Right cardiac atrium (tissue), 5 donors: ENCODE measurements at regions not wholly inside any gene's neighbourhood (a gene's known extent, or its start where the extent isn't known, plus 50 kb on each side); places are given as distances from the start of the nearest gene placed in this dataset.
"Not testable (repeated sequence)": the region's sequence is repeated elsewhere in the genome, so short reads cannot be mapped to it uniquely, and the experiment has no call there.

ENCODE experiments used
- ATAC-seq, 2 donors: fragments of 200-7000 bp; cut with Tn5 transposase; one replicate each; pipeline versions ENCODE4 v1.8.0 to v1.9.1; 2020; ENCODE audit warnings: moderate library complexity in 2 of 2, mild to moderate bottlenecking in 1 of 2
- DNase-seq, 3 donors: peaks; one replicate each; pipeline ENCODE4 v3.0.0-alpha.2; 2020
- H3K27ac ChIP-seq: one replicate; pipeline ENCODE4 v1.5.1; 2013; ENCODE audit warnings: mild to moderate bottlenecking, low read length, control low read depth, moderate library complexity
- H3K27me3 ChIP-seq: one replicate; pipeline ENCODE4 v1.6.1; 2013; ENCODE audit not compliant: control insufficient read depth, insufficient read depth
- H3K4me1 ChIP-seq: one replicate; pipeline ENCODE4 v1.6.1; 2013; ENCODE audit warnings: low read length; ENCODE audit not compliant: control insufficient read depth, insufficient read depth
- H3K4me3 ChIP-seq: one replicate; pipeline ENCODE4 v1.5.1; 2013; ENCODE audit warnings: low read length, control low read depth
- H3K9me3 ChIP-seq: one replicate; pipeline ENCODE4 v1.6.1; 2013; ENCODE audit warnings: low read length; ENCODE audit not compliant: control insufficient read depth
- WGBS: extraction: QIAGEN DNeasy Blood & Tissue Kit; methylation state at CpG from one replicate; pipeline ENCODE4 v1.1.7; 2013; 5-methylcytosine and 5-hydroxymethylcytosine counted together
- intact Hi-C, 4 donors: fragments of 100-400 bp; cut with DNase I; formaldehyde crosslinking; loops; one replicate each; pipeline versions ENCODE4 v1.11.0 to v1.14.0; 2022 to 2023
- donor health status: healthy with polysubstance abuse.
- donor health status: DM: no; HTN: yes; CAD: no.
- donor health status: DM: no; HTN: no; CAD: no.
- donor health status: DM: no; HTN: yes; CAD: no; lungs with severe emphysema.
- donor health status: DM: yes; HTN: yes; CAD: no.

GRCh38 chr5:117748336-117748735 is 1173.7 kb upstream of the SEMA6A start:
- Histone ChIP-seq H3K4me1 (no peaks in the 10 kb centered on the region), H3K4me3 (no peak overlapping the region), H3K9me3 (no peaks in the 10 kb centered on the region), H3K27me3 (no peaks in the 10 kb centered on the region), H3K27ac (no peak overlapping the region)
- ATAC-seq (no peak), DNase-seq (no peak)
- WGBS, result 84% methylated on average over 5 of the region's 5 CpGs
- intact Hi-C loops, result no loop called here

GRCh38 chr5:117743337-117743736 is 1168.7 kb upstream of the SEMA6A start:
- no peaks in the 10 kb centered on the region for H3K9me3 ChIP-seq
- H3K27ac ChIP-seq, result no peak overlapping the region
- no peak overlapping the region for H3K4me3 ChIP-seq
- intact Hi-C loops, result no loop called here
- 89% methylated on average over 5 of the region's 5 CpGs for WGBS
- H3K27me3 ChIP-seq, result no peaks in the 10 kb centered on the region
- peaks cover 2% of the 10 kb centered on the region for H3K4me1 ChIP-seq
- ATAC-seq, result no peak
- DNase-seq, result no peak

GRCh38 chr5:117741655-117742206 is 1167.1 kb upstream of the SEMA6A start:
- WGBS, result 35% methylated on average over 1 of the region's 1 CpG
- H3K27ac ChIP-seq, result no peak overlapping the region
- no peak overlapping the region for H3K4me3 ChIP-seq
- H3K4me1 ChIP-seq, result peaks cover 2% of the 10 kb centered on the region
- peak in 1 of 2 donors; percentile 61 for ATAC-seq
- no peaks in the 10 kb centered on the region for H3K9me3 ChIP-seq
- no peak for DNase-seq
- no peaks in the 10 kb centered on the region for H3K27me3 ChIP-seq
- intact Hi-C loops, result no loop called here

GRCh38 chr5:117740268-117740667 is 1165.6 kb upstream of the SEMA6A start:
- intact Hi-C loops, result no loop called here
- H3K9me3 ChIP-seq, result no peaks in the 10 kb centered on the region
- no peak overlapping the region for H3K4me3 ChIP-seq
- H3K27ac ChIP-seq, result no peak overlapping the region
- ATAC-seq (peak in 1 of 2 donors; percentile 59), DNase-seq (no peak)
- peaks cover 2% of the 10 kb centered on the region for H3K4me1 ChIP-seq
- H3K27me3 ChIP-seq, result no peaks in the 10 kb centered on the region

DNA sequence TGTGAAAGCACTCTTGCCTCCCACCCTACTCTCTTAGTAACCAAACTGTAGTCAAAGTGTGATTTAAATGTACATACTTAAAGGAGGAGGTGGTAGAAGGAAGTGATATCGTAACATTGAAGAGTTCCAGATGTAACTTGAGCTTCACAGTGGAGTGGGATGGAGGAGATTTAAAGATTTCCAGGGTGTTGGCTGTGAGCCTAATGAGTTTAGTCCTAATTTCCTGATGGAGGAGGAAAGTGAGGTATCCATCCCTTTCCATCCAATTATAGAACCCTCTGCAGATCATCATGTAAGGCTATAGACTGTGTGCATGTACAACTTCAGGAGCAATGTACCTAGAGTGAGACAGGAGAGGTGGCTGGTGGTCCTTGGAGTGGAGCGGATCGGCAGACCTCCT is 1163.9 kb upstream of the SEMA6A start:
- ATAC-seq, result no peak
- whole genome bisulfite sequencing, result 64% methylated on average over 3 of the region's 3 CpGs
- H3K9me3 ChIP-seq, result no peaks in the 10 kb centered on the region
- no peak overlapping the region for H3K4me3 ChIP-seq
- H3K27ac ChIP-seq, result no peak overlapping the region
- DNase-seq, result no peak
- H3K27me3 ChIP-seq, result no peaks in the 10 kb centered on the region
- H3K4me1 ChIP-seq, result peaks cover 2% of the 10 kb centered on the region
- intact Hi-C loops, result no loop called here

GRCh38 chr5:117736698-117737097 is 1162.1 kb upstream of the SEMA6A start:
- H3K27ac ChIP-seq, result no peak overlapping the region
- H3K9me3 ChIP-seq, result no peaks in the 10 kb centered on the region
- H3K4me3 ChIP-seq, result no peak overlapping the region
- 80% methylated on average over 2 of the region's 2 CpGs for whole genome bisulfite sequencing
- intact Hi-C loops, result no loop called here
- H3K4me1 ChIP-seq, result no peaks in the 10 kb centered on the region
- DNase-seq (no peak), ATAC-seq (no peak)
- no peaks in the 10 kb centered on the region for H3K27me3 ChIP-seq

GRCh38 chr5:117734056-117734455 is 1159.4 kb upstream of the SEMA6A start:
- ATAC-seq (no peak), DNase-seq (no peak)
- H3K4me1 ChIP-seq, result no peaks in the 10 kb centered on the region
- intact Hi-C loops, result no loop called here
- no peak overlapping the region for H3K4me3 ChIP-seq
- WGBS, result 76% methylated on average over 4 of the region's 4 CpGs
- no peak overlapping the region for H3K27ac ChIP-seq
- H3K27me3 ChIP-seq, result no peaks in the 10 kb centered on the region
- H3K9me3 ChIP-seq, result no peaks in the 10 kb centered on the region

DNA sequence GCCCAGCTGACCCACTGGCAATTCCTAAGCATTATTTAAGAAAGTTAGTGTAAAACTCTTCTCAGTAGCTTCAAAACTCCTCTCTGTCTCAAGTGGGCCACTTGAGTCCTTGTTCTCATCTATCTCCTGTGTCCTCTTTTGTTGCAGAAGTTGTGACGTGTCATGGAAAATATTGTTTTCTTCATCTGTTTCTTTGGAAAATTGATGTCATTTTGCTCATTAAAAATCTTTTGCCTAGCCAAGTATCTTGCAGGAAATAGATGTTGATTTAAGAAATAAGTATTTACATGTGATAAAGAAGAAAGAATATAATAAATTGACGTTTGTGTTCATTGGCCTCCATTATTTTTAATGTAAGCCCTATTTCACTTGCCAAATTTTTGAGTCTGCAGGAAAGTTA is 1158.4 kb upstream of the SEMA6A start:
- no peak for ATAC-seq
- no peak for DNase-seq
- H3K27me3 ChIP-seq, result no peaks in the 10 kb centered on the region
- WGBS, result 50% methylated on average over 2 of the region's 2 CpGs
- H3K4me3 ChIP-seq, result no peak overlapping the region
- H3K27ac ChIP-seq, result no peak overlapping the region
- H3K9me3 ChIP-seq, result no peaks in the 10 kb centered on the region
- intact Hi-C loops, result no loop called here
- no peaks in the 10 kb centered on the region for H3K4me1 ChIP-seq

GRCh38 chr5:117732264-117732663 is 1157.6 kb upstream of the SEMA6A start:
- intact Hi-C loops, result no loop called here
- H3K4me3 ChIP-seq, result no peak overlapping the region
- WGBS, result 88% methylated on average over 3 of the region's 3 CpGs
- no peak for DNase-seq
- no peaks in the 10 kb centered on the region for H3K4me1 ChIP-seq
- no peak overlapping the region for H3K27ac ChIP-seq
- no peaks in the 10 kb centered on the region for H3K27me3 ChIP-seq
- no peak for ATAC-seq
- no peaks in the 10 kb centered on the region for H3K9me3 ChIP-seq

GRCh38 chr5:117731446-117731845 is 1156.8 kb upstream of the SEMA6A start:
- no peaks in the 10 kb centered on the region for H3K27me3 ChIP-seq
- ATAC-seq (peak; percentile 45 to 88), DNase-seq (no peak)
- 33% methylated on average over 2 of the region's 2 CpGs for WGBS
- intact Hi-C loops, result no loop called here
- no peaks in the 10 kb centered on the region for H3K9me3 ChIP-seq
- no peak overlapping the region for H3K4me3 ChIP-seq
- H3K27ac ChIP-seq, result no peak overlapping the region
- H3K4me1 ChIP-seq, result no peaks in the 10 kb centered on the region

- ATAC-seq, H3K27me3 ChIP-seq, intact Hi-C loops, H3K4me3 ChIP-seq, H3K4me1 ChIP-seq, H3K9me3 ChIP-seq, DNase-seq, H3K27ac ChIP-seq: not testable (repeated sequence)
- 77% methylated on average over 4 of the region's 4 CpGs for WGBS
Observed at GRCh38 chr5:117720784-117721183, 1146.2 kb upstream of the SEMA6A start.

DNA sequence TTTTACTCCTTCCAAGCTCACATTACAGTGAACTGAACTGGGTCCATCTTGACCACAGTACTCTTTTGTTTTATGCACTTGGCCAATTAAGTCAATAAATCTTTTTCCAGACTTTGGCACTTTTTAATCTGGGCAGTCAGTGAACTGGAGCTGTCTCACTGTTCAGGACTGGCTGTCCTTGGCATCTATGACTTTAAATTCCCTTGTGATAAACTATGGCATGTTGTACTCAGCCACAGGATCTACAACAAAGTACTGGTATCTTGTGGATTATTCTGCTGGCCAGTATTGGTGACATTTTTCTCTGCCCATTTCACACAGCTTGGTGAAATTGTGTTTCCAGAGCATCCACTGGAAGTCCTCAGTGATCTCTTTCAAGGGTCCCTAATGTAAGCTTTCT is 1144.8 kb upstream of the SEMA6A start:
- Histone ChIP-seq H3K9me3 (no peaks in the 10 kb centered on the region), H3K27ac (no peak overlapping the region), H3K27me3 (no peaks in the 10 kb centered on the region), H3K4me1 (no peaks in the 10 kb centered on the region), H3K4me3 (no peak overlapping the region)
- DNase-seq, result no peak
- no peak for ATAC-seq
- intact Hi-C loops, result no loop called here
